SK-N-SH treated with all-trans-retinoic acid at 6 μM for 48 hours (cell line): ENCODE measurements at regions not wholly inside any gene's neighbourhood (a gene's known extent, or its start where the extent isn't known, plus 50 kb on each side); places are given as distances from the start of the nearest gene placed in this dataset.

ENCODE experiments used
- ATAC-seq: fragments of 200-7000 bp; cut with Tn5 transposase; 3 replicates; pipeline ENCODE4 v1.9.1; 2020; ENCODE audit warnings: mild to moderate bottlenecking, moderate library complexity
- ARNTL ChIP-seq: fragments of 450-650 bp; formaldehyde crosslinking; IDR thresholded peaks from 2 replicates; pipeline ENCODE4 v1.5.0; 2020; ENCODE audit warnings: low read depth, mild to moderate bottlenecking, moderate library complexity, borderline replicate concordance
- CREB5 ChIP-seq: fragments of 250-450 bp; sonication (Bioruptor Pico); IDR thresholded peaks from 2 replicates; pipeline ENCODE4 v1.5.1; 2020; ENCODE audit warnings: low read depth, mild to moderate bottlenecking, moderate library complexity
- CSRNP3 ChIP-seq: fragments of 250-450 bp; sonication (Bioruptor Pico); IDR thresholded peaks from 2 replicates; pipeline ENCODE4 v1.5.1; 2021; ENCODE audit warnings: mild to moderate bottlenecking, moderate library complexity
- ESRRG ChIP-seq: fragments of 250-450 bp; sonication (Bioruptor Pico); IDR thresholded peaks from 2 replicates; pipeline ENCODE4 v1.6.1; 2021; ENCODE audit warnings: mild to moderate bottlenecking
- GLIS3 ChIP-seq: fragments of 250-450 bp; sonication (Bioruptor Pico); IDR thresholded peaks from 2 replicates; pipeline ENCODE4 v1.5.0; 2020; ENCODE audit warnings: mild to moderate bottlenecking, moderate library complexity
- ISL1 ChIP-seq: fragments of 250-450 bp; sonication (Bioruptor Pico); IDR thresholded peaks from 2 replicates; pipeline ENCODE4 v2.1.2; 2022; ENCODE audit warnings: mild to moderate bottlenecking, moderate library complexity
- OSR1 ChIP-seq: fragments of 250-450 bp; sonication (Bioruptor Pico); IDR thresholded peaks from 2 replicates; pipeline ENCODE4 v1.8.0; 2022; ENCODE audit warnings: moderate library complexity, mild to moderate bottlenecking, inconsistent platforms
- PATZ1 ChIP-seq: fragments of 250-450 bp; sonication (Bioruptor Pico); IDR thresholded peaks from 2 replicates; pipeline ENCODE4 v1.8.0; 2020; ENCODE audit warnings: mild to moderate bottlenecking, moderate library complexity, borderline replicate concordance
- POU6F1 ChIP-seq: fragments of 250-450 bp; sonication (Bioruptor Pico); IDR thresholded peaks from 2 replicates; pipeline ENCODE4 v1.8.0; 2021; ENCODE audit warnings: low read depth, mild to moderate bottlenecking, moderate library complexity, borderline replicate concordance
- PPARA ChIP-seq: fragments of 250-450 bp; sonication (Bioruptor Pico); IDR thresholded peaks from 2 replicates; pipeline ENCODE4 v1.5.0; 2020; ENCODE audit warnings: mild to moderate bottlenecking, borderline replicate concordance
- RARB ChIP-seq: fragments of 250-450 bp; sonication (Bioruptor Pico); IDR thresholded peaks from 2 replicates; pipeline ENCODE4 v1.8.0; 2021; ENCODE audit warnings: mild to moderate bottlenecking, moderate library complexity
- SNAI2 ChIP-seq: fragments of 250-450 bp; sonication (Bioruptor Pico); IDR thresholded peaks from 2 replicates; pipeline ENCODE4 v1.5.0; 2020; ENCODE audit warnings: mild to moderate bottlenecking, moderate library complexity
- TCF4 ChIP-seq: fragments of 250-450 bp; sonication (Bioruptor Pico); IDR thresholded peaks from 2 replicates; pipeline ENCODE4 v1.8.0; 2021; ENCODE audit warnings: mild to moderate bottlenecking, moderate library complexity, borderline replicate concordance
- TSHZ2 ChIP-seq: fragments of 250-450 bp; sonication (Bioruptor Pico); IDR thresholded peaks from 2 replicates; pipeline ENCODE4 v1.5.0; 2020; ENCODE audit warnings: mild to moderate bottlenecking, moderate library complexity
- ZC3H10 ChIP-seq: fragments of 250-450 bp; sonication (Bioruptor Pico); IDR thresholded peaks from 2 replicates; pipeline ENCODE4 v1.5.1; 2021; ENCODE audit warnings: mild to moderate bottlenecking, moderate library complexity
- ZFP3 ChIP-seq: fragments of 250-450 bp; sonication (Bioruptor Pico); IDR thresholded peaks from 2 replicates; pipeline ENCODE4 v1.5.0; 2020; ENCODE audit warnings: mild to moderate bottlenecking, moderate library complexity
- ZFP30 ChIP-seq: fragments of 450-650 bp; formaldehyde crosslinking; IDR thresholded peaks from 2 replicates; pipeline ENCODE4 v1.5.0; 2022; ENCODE audit warnings: mild to moderate bottlenecking, moderate library complexity
- ZNF565 ChIP-seq: fragments of 450-650 bp; formaldehyde crosslinking; conservative IDR thresholded peaks from 2 replicates; pipeline ENCODE4 v1.5.0; 2020; ENCODE audit warnings: low read depth, mild to moderate bottlenecking, moderate library complexity
- ZNF70 ChIP-seq: fragments of 450-650 bp; formaldehyde crosslinking; IDR thresholded peaks from 2 replicates; pipeline ENCODE4 v1.5.0; 2020; ENCODE audit warnings: mild to moderate bottlenecking, moderate library complexity
- ZNF8 ChIP-seq: fragments of 450-650 bp; formaldehyde crosslinking; IDR thresholded peaks from 2 replicates; pipeline ENCODE4 v1.5.0; 2020; ENCODE audit warnings: mild to moderate bottlenecking, moderate library complexity

- no peak for ATAC-seq
- TF ChIP-seq PPARA (no peak), TSHZ2 (CRISPR knock-in tag) (no peak), GLIS3 (CRISPR knock-in tag) (no peak), ZNF8 (no peak), PATZ1 (CRISPR knock-in tag) (no peak), ESRRG (CRISPR knock-in tag) (no peak), ZFP30 (CRISPR knock-in tag) (no peak), CSRNP3 (no peak), ZC3H10 (no peak), SNAI2 (no peak), ISL1 (CRISPR knock-in tag) (no peak), ZNF70 (no peak), OSR1 (CRISPR knock-in tag) (no peak), ZFP3 (no peak), CREB5 (CRISPR knock-in tag) (no peak), RARB (no peak)
These were observed 76.8 kb upstream of the COX20 start for GRCh38 chr1:244758708-244759107.

GRCh38 chr1:244759158-244759557, 76.3 kb upstream of the COX20 start:
- no peak for ATAC-seq
- TF ChIP-seq OSR1 (CRISPR knock-in tag), result no peak
- TF ChIP-seq POU6F1 (CRISPR knock-in tag), result no peak
- TF ChIP-seq CSRNP3, result no peak
- TF ChIP-seq TCF4, result no peak
- TF ChIP-seq ZC3H10, result no peak
- TF ChIP-seq GLIS3 (CRISPR knock-in tag), result no peak
- no peak for TF ChIP-seq ARNTL
- TF ChIP-seq ZNF565 (CRISPR knock-in tag), result no peak
- TF ChIP-seq TSHZ2 (CRISPR knock-in tag), result no peak
- no peak for TF ChIP-seq SNAI2
- TF ChIP-seq ESRRG (CRISPR knock-in tag), result no peak
